HL-60 (cell line): ENCODE measurements at regions not wholly inside any gene's neighbourhood (a gene's known extent, or its start where the extent isn't known, plus 50 kb on each side); places are given as distances from the start of the nearest gene placed in this dataset.

Source experiments
- DNase-seq, 2 experiments: peaks; one replicate each; pipeline ENCODE4 v3.0.0-alpha.2; 2010 to 2020; ENCODE audit warnings: low read depth in 1 of 2, low spot score in 1 of 2
- H3K27ac ChIP-seq: fragments of 250-450 bp; sonication (Bioruptor Pico); replicated peaks from 2 replicates; pipeline ENCODE4 v1.5.1; 2020; ENCODE audit warnings: mild to moderate bottlenecking, moderate library complexity
- H3K27me3 ChIP-seq: fragments of 250-450 bp; sonication (Bioruptor Pico); 2 replicates; pipeline ENCODE4 v1.5.1; 2021; ENCODE audit warnings: mild to moderate bottlenecking, moderate library complexity; ENCODE audit not compliant: insufficient read depth, poor library complexity, severe bottlenecking
- H3K4me3 ChIP-seq: replicated peaks from 2 replicates; pipeline ENCODE4 v1.5.1; 2011; ENCODE audit warnings: mild to moderate bottlenecking, control low read depth, low read length; ENCODE audit not compliant: insufficient read depth
- CTCF ChIP-seq: IDR thresholded peaks from one replicate; pipeline ENCODE4 v1.5.1; 2011; ENCODE audit warnings: low read length, control low read depth, inconsistent platforms; ENCODE audit not compliant: insufficient read depth
- GABPA ChIP-seq: IDR thresholded peaks from 2 replicates; pipeline ENCODE4 v1.6.1; 2012; ENCODE audit warnings: low read depth
- POLR2AphosphoS5 ChIP-seq: IDR thresholded peaks from 2 replicates; pipeline ENCODE4 v1.6.1; 2012; ENCODE audit warnings: low read depth
- REST ChIP-seq: IDR thresholded peaks from 2 replicates; pipeline ENCODE4 v1.6.1; 2012; ENCODE audit warnings: low read depth; ENCODE audit not compliant: insufficient replicate concordance
- SPI1 ChIP-seq: IDR thresholded peaks from 2 replicates; pipeline ENCODE4 v1.6.1; 2012; ENCODE audit warnings: low read depth, mild to moderate bottlenecking, borderline replicate concordance

- Histone ChIP-seq H3K4me3 (no peak overlapping the region), H3K27me3 (no peaks in the 10 kb centered on the region), H3K27ac (no peak overlapping the region)
- TF ChIP-seq POLR2AphosphoS5: no peak
- TF ChIP-seq CTCF: no peak
- no peak for TF ChIP-seq SPI1
- TF ChIP-seq REST: no peak
- no peak for TF ChIP-seq GABPA
- no peak for DNase-seq
Measured at GRCh38 chr2:157068237-157068636, 189.3 kb upstream of the GALNT5 start.

GRCh38 chr2:157075924-157076323, 181.6 kb upstream of the GALNT5 start:
- Histone ChIP-seq H3K27me3 (no peaks in the 10 kb centered on the region), H3K27ac (no peak overlapping the region), H3K4me3 (no peak overlapping the region)
- TF ChIP-seq POLR2AphosphoS5: no peak
- TF ChIP-seq REST: no peak
- no peak for TF ChIP-seq CTCF
- no peak for TF ChIP-seq GABPA
- TF ChIP-seq SPI1: no peak
- DNase-seq: no peak

GRCh38 chr2:157076526-157077161, 180.9 kb upstream of the GALNT5 start:
- no peak for TF ChIP-seq CTCF
- TF ChIP-seq SPI1: peak; percentile 77
- Histone ChIP-seq H3K27me3 (no peaks in the 10 kb centered on the region), H3K27ac (no peak overlapping the region), H3K4me3 (no peak overlapping the region)
- no peak for DNase-seq

GRCh38 chr2:157077753-157078350, 179.7 kb upstream of the GALNT5 start:
- Histone ChIP-seq H3K27me3 (no peaks in the 10 kb centered on the region), H3K27ac (no peak overlapping the region), H3K4me3 (no peak overlapping the region)
- TF ChIP-seq SPI1: no peak
- no peak for TF ChIP-seq GABPA
- TF ChIP-seq CTCF: no peak
- no peak for DNase-seq
